ENCODE measurements at regions not wholly inside any gene's neighbourhood (a gene's known extent, or its start where the extent isn't known, plus 50 kb on each side); places are given as distances from the start of the nearest gene placed in this dataset.
A peak's percentile ranks its signal among the peaks of the same experiment; 100 is the strongest.

- H3K27me3 ChIP-seq: no peaks in the 10 kb centered on the region
- H3K36me3 ChIP-seq: no peaks in the 10 kb centered on the region
- no peaks in the 10 kb centered on the region for H3K9me3 ChIP-seq (ENCODE audit: low read depth)
- H3K4me3 ChIP-seq: no peak overlapping the region
- TF ChIP-seq CTCF (IDR thresholded peaks at IDR 0.05; ENCODE audit: low read depth, low read length): no peak
- H3K27ac ChIP-seq: no peak overlapping the region
- no peaks in the 10 kb centered on the region for H3K4me1 ChIP-seq (ENCODE audit: low read depth)
- DNase-seq (ENCODE audit: low read depth in 1 of 2, low spot score in 1 of 2): no peak
Observed at GRCh38 chr13:67588607-67589006, 358.5 kb upstream of the PCDH9 start.

- Histone ChIP-seq H3K4me3 (no peak overlapping the region), H3K36me3 (no peaks in the 10 kb centered on the region), H3K27ac (no peak overlapping the region), H3K4me1 (ENCODE audit: low read depth) (peaks cover 6% of the 10 kb centered on the region), H3K27me3 (no peaks in the 10 kb centered on the region), H3K9me3 (ENCODE audit: low read depth) (no peaks in the 10 kb centered on the region)
- DNase-seq (ENCODE audit: low read depth in 1 of 2, low spot score in 1 of 2): no peak
- no peak for TF ChIP-seq CTCF (IDR thresholded peaks at IDR 0.05; ENCODE audit: low read depth, low read length)
Observed at GRCh38 chr13:67577361-67577760, 347.2 kb upstream of the PCDH9 start.

DNA sequence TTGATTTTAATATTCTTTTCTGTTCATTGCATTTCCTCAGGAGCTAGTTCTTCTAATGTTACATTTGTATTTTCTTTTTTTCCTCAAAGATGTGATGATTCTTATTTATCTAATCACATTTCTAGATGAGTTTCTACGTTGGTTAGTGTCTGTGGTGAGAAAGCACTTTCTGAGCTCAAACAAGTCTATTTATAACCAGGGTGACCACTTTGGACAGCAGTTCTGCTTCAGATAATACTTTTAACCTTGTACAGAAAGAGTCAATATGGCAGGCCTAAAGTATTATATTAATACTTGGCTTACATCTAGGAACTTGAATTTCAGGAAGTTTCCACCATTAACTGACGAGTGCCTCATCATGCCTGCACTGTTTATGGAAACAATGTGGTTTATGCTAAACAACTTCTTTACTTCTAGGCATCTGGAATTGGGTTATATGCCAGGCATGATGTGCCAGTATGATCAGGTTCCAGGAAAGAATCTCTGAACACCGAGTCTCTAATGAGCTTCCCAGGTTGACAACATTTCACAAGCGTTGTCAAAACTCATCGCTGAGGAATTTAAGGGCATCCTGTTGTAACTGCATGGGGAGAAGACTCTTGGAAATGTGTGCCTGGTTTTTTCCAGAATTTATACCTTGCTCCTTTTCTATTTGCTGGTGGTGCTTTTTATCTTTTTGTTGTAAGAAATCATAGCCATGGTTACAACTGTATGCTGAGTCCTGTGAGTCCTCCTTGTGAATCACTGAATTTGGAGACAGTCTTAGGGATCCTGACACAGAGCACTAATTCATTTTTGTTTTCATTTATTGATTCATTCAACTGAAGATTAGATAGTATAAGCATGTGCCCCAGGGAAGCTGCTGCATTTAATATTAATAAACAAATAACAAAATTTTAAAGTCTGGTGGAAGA is 344.4 kb upstream of the PCDH9 start:
- H3K27ac ChIP-seq: no peak overlapping the region
- H3K36me3 ChIP-seq: no peaks in the 10 kb centered on the region
- H3K4me1 ChIP-seq (ENCODE audit: low read depth): peaks cover 6% of the 10 kb centered on the region
- H3K4me3 ChIP-seq: no peak overlapping the region
- peak in 1 of 2 donors; percentile 15 for DNase-seq (ENCODE audit: low read depth in 1 of 2, low spot score in 1 of 2)
- H3K9me3 ChIP-seq (ENCODE audit: low read depth): no peaks in the 10 kb centered on the region
- H3K27me3 ChIP-seq: no peaks in the 10 kb centered on the region
- TF ChIP-seq CTCF (IDR thresholded peaks at IDR 0.05; ENCODE audit: low read depth, low read length): no peak

- TF ChIP-seq CTCF (IDR thresholded peaks at IDR 0.05; ENCODE audit: low read depth, low read length): no peak
- Histone ChIP-seq H3K27me3 (no peaks in the 10 kb centered on the region), H3K9me3 (ENCODE audit: low read depth) (no peaks in the 10 kb centered on the region), H3K36me3 (no peaks in the 10 kb centered on the region), H3K4me1 (ENCODE audit: low read depth) (no peaks in the 10 kb centered on the region), H3K4me3 (no peak overlapping the region), H3K27ac (no peak overlapping the region)
- no peak for DNase-seq (ENCODE audit: low read depth in 1 of 2, low spot score in 1 of 2)
Observed at GRCh38 chr13:67568205-67568604, 338.1 kb upstream of the PCDH9 start.

DNA sequence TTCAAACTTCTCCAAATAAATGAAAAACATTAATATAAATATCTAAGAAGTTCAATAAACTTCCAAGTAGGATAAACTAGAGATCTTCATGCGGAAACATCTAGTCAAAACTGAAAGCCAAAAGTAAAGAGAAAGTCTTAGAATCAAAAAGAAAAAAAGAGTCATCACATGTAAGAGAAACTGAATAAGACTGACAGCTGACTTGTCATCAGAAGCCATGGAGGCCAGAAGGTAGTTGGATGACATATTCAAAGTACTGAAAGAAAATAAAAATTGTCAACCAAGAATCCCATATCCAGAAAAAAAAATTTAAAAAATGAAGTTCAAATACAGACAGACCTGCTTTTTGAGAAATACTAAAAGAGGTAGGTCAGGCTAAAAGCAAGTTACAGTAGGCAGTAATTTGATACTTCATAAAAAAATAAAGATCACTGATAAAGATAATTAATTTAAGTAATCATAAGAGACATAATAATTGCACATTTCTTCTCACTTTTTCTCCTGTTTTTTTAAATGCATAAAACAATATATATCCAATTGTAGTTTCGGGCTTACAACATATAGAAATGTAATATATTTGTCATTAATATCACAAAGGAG is 327.6 kb upstream of the PCDH9 start:
- Histone ChIP-seq H3K36me3 (no peaks in the 10 kb centered on the region), H3K27ac (no peak overlapping the region), H3K4me1 (ENCODE audit: low read depth) (no peaks in the 10 kb centered on the region), H3K9me3 (ENCODE audit: low read depth) (no peaks in the 10 kb centered on the region), H3K4me3 (no peak overlapping the region), H3K27me3 (no peaks in the 10 kb centered on the region)
- no peak for DNase-seq (ENCODE audit: low read depth in 1 of 2, low spot score in 1 of 2)
- no peak for TF ChIP-seq CTCF (IDR thresholded peaks at IDR 0.05; ENCODE audit: low read depth, low read length)
